ENCODE measurements at regions not wholly inside any gene's neighbourhood (a gene's known extent, or its start where the extent isn't known, plus 50 kb on each side); places are given as distances from the start of the nearest gene placed in this dataset.

GRCh38 chr9:81256368-81256767, 433.0 kb downstream of the TLE1 start:
- DNase-seq (ENCODE audit: low read depth): no peak

DNA sequence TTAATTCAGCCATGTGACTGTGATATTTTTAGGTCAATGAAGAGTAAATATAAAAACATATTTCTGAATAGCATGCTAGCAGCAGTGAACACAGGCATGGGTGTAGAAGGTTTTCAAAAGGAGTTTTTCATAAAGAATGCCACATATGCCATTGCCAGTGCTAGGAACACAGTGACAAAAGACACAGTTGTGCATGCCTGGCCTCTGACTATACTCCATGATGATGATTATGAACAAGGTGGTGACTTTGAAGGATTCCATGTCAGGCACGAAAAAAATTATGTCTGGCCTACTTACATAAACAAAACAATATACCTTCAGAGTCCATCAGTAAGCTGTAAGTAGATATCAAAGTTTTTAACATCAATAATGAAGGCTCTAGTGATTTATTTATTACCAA, 438.7 kb downstream of the TLE1 start:
- DNase-seq (ENCODE audit: low read depth): no peak

GRCh38 chr9:81250041-81250440, 439.3 kb downstream of the TLE1 start:
- no peak for DNase-seq (ENCODE audit: low read depth)

DNA sequence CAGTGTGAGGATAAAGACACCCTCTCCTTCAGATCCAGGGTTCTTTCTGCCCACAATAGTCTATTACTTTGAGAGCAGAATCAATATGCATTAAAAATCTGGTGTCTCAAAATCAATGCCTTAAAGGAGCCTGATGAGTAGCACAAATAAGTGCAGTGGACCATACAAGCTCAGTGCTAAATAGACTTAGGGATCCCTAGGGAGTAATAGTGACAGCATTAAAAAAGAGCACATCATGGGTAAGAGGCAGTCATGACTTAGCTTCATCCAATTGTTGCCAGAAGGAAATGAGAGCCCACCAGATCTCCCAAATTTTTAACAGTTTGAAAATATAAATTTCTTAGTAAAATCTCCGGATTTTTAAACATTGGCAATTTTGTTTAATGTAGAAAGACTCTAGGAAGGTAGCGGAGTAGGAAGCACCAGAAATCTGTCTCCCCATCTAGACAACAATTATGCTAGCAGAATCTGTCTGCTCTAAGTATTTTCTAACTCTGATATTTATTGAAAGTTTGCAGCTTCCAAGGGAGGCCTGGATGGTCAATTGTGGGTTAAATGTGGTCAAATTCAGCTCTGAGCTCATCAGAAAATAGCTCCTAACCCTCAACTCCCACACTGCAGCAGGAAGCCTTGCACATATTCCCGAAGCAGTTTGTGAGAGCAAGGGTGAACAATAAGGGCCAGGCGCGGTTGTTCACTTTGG, 443.9 kb downstream of the TLE1 start:
- no peak for DNase-seq (ENCODE audit: low read depth)

DNA sequence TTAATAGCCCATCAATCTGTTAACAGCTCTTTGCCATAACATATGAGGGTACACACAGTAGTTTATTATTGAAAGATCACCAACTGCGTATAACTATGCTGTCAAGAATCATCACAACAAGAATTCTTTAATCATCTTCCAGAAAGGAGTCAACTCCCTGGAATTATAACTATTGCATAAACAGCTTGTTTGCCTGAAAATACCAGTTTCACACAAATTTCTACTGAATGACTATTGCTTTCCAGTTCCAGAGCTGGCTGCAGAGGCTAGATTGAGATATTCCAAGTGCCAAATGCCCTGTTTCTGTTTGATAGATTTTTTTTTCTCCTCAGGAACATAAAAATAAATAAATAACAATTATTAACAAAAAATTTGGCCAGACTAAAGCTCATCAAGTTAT, 444.7 kb downstream of the TLE1 start:
- peak; percentile 11 for DNase-seq (ENCODE audit: low read depth)

DNA sequence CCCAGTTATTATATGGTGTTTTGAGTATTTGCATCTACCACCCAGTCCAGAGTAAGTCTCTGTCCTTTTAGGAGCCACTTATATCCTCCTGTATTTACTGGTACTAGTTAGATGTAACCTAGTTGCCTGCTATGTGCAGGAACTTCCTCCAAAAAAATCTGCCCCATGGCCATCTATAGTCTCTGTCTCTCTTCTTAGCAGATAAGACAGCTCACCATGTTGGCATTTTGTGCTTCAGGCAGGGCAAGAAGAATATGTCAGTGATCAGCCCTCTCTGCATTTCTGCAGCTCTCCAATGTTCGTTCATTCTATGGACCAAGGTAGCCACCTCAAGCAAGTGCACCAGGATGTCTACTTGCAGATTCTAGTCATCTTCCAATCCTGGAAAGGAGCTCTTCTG, 446.5 kb downstream of the TLE1 start:
- DNase-seq (ENCODE audit: low read depth): no peak

DNA sequence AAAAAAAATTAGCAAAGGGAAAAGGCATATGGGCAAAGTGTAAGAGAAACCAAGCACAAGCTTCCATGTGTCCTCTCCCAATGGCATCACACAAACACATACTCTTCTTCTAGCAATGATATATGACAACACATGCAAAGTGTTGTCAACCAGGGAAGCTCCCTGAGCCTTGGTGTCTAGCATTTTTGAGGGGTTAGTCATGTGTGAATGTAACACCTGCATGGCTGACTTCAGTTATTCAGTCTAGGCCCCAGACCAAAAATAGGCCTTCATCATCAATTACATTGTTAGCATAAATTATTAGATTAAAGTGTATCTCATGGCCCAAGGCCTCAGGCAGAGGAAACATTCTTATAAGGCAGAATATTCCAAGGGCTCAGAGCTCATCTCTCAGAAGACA, 450.0 kb downstream of the TLE1 start:
- no peak for DNase-seq (ENCODE audit: low read depth)

DNA sequence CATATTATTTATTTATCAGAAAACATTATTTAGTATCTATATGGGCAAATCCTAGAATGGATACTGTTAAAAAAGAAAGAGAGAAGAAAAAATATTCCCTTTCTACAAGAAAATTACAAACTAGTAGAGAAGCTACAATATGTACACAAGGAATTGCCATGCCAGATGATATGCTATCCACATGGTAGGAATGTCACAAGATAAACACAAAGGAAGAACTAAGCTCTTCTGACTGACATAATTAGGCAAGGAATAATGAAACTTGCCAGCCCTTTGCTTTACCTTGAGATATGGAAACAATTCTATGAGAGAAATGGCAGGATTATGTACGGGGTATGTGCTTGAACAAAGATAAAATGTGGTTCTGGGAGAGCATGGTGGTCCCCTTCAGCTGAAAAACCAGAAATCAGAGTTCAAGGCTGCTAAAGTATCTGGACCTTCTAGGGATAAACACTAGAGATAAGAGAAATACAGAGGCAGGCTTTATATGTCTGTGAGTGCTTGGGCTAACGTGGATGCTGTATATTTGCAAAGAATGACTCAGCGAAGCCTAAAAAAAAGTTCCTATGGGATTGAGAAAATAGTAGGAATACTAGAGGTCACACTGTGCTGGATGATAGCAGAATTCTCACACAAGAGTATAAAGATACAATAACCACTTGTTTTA, 451.6 kb downstream of the TLE1 start:
- no peak for DNase-seq (ENCODE audit: low read depth)

DNA sequence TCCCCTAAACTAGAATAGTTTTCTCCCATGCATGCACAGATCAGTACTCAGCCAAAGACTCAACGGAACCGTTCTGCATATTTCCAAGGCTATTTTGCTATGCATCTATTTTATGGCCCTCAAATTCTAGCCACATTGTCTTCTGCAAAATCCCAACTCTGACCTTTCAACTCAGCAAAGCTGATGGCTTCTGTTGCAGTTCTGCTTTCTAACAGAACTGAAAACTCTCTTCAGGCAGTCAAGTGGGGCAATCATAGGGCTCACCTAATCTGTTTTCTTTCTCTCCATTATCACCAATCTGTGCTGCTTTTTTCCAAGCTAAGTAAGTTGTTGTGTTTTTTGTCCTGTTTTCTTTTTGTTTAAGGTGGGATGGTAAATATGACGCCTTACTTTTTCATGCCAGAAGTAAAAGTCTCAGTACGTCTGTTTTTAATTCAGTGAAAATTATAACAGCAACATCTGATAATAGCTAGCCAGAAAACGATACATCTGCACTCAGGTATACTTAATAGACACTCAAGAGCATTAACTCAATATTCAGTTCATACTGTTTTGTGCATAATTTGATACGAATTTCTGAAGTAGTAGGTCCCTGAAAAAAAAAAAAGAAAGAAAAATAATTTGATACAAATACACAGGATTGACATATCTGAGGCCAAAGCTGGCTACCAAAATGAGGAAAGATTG, 454.3 kb downstream of the TLE1 start:
- no peak for DNase-seq (ENCODE audit: low read depth)

GRCh38 chr9:81231011-81231410, 458.3 kb downstream of the TLE1 start:
- no peak for DNase-seq (ENCODE audit: low read depth)

GRCh38 chr9:81227507-81228245, 461.7 kb downstream of the TLE1 start:
- no peak for DNase-seq (ENCODE audit: low read depth)

DNA sequence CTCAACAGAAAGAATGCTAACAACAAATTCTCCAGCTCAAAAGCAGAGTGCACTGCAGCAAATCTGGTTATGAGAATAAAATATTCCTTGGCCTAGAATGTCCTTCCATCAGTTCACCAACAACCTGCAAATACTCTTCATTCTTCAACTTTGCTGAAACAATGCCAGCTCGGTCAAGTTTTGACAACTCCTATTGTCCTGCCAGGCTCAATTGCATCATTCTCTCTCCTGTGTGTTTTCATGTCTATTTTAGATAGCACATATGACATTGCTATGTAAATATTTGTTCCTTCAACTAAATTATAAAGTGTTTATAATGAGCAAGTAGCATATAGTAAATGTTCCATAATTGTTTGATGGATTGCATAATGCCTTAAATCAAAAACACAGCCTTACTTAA, 463.8 kb downstream of the TLE1 start:
- no peak for DNase-seq (ENCODE audit: low read depth)

DNA sequence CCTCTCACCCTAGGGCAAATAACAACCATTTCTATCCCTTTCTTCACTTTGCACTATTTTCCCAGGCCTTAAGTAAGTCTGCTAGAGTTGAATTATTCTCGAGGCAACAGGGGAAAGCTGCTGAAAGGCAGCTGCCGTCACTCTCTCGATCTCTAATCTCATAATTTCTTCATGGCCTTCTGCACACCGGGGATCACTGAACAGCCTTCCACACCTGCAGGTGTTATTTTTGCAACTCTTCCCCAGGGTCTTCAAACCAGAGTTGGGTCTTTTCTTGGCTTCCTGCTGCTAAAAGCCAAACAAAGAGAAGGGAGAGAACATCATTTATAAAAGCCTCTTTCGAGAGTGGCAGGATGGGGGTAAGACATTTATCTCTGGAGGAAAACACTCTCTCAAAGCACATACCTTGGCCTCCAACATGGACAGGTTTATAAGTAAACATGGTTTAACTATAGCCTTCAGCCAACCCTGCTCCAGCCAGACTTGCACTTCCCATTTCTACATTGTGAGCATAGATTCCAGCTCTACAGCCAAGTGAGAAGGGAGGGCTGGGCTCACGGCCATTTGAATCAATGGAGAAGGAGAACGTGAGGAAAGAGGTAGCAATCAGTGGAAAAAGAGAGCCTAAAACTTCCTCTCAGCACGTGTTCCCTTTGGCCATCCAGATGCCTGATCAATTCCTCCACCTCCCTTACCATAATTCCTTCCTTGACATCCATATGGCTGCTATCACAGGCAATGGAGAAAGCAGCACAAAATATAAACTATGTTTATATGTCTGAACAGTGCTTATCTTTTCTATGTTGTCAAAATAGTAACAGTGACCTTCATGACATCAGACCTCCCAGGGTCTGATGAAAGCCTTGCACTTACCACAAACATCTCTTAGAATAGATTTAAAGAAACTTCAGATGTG, 464.9 kb downstream of the TLE1 start:
- DNase-seq (ENCODE audit: low read depth): no peak

DNA sequence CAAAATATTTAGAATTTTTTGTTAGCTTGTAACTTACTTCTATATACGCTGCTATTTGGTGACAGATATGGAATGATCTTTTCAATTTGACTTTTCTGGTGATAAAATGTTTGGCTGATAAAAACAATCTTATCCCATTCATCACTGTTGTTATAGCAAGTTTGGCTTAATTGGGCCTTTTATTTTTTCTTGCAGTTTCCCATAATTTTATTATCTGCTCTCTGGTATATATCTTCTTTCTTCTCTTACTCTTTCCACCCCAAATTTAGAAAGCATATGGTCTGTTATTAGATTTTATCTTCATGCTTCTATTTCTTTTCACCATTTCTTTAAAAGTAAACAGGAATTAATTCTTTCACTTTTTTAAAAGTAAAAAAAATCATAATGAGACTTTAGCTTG, 474.4 kb downstream of the TLE1 start:
- DNase-seq (ENCODE audit: low read depth): no peak

DNA sequence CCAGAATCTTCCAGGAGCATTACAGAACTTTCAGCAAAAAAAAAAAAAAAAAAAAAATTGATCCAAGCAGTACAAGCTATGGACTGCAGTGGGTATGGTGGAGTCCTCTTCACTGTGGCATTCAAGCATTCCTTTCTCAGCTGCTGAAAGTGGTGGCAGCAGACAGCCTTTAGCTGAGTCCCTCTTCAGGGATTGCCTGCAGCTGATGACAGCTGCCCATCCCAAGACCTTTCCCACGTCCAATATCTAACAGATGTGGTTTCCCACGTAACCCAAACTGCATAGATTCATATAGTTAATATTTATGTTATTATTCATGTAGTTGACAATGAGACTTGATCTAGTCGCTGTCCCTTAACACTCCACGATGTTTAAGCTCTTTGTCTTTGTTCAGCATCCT, 475.9 kb downstream of the TLE1 start:
- no peak for DNase-seq (ENCODE audit: low read depth)

GRCh38 chr9:81211741-81212140, 477.6 kb downstream of the TLE1 start:
- no peak for DNase-seq (ENCODE audit: low read depth)

- DNase-seq (ENCODE audit: low read depth): no peak
Measured at GRCh38 chr9:81207651-81208050, 481.7 kb downstream of the TLE1 start.

- DNase-seq (ENCODE audit: low read depth): no peak
Measured at GRCh38 chr9:81202292-81202691, 487.1 kb downstream of the TLE1 start.

DNA sequence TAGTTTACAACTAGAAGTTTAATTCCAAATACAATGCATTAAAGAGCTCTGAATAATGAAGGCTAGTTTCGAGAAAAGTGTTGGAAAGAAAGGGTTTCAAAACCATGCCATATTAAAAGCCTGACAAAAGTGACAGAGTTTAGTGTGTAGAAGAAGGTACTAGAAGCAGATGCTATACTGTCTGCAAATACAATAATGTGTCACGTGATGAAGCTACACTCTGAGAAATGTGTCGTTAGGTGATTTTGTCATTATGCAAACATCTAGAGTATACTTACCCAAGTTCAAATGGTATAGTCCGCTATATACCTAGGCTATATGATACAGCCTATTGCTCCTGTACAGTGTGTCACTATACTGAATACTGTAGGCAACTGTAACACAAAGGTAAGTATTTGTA, 494.1 kb downstream of the TLE1 start:
- DNase-seq (ENCODE audit: low read depth): no peak

- DNase-seq (ENCODE audit: low read depth): no peak
Measured at GRCh38 chr9:81193362-81194339, 495.7 kb downstream of the TLE1 start.
